ENCODE measurements at regions not wholly inside any gene's neighbourhood (a gene's known extent, or its start where the extent isn't known, plus 50 kb on each side); places are given as distances from the start of the nearest gene placed in this dataset.

- CTCF ChIA-PET, result no interaction called here
- H3K4me1 ChIP-seq (ENCODE audit: control insufficient read depth in 2 of 2, insufficient read depth in 2 of 2, low read length in 2 of 2), result peaks cover 12 to 14% of the 10 kb centered on the region in 2 donors
Measured at GRCh38 chr17:36727052-36727451, 125.7 kb downstream of the MRM1 start.

GRCh38 chr17:36727577-36727976, 126.2 kb downstream of the MRM1 start:
- POLR2A ChIA-PET, result no interaction called here

More at GRCh38 chr17:36727052-36727451, 125.7 kb downstream of the MRM1 start:
- Histone ChIP-seq H3K27me3 (replicated peaks in 1 of 4; ENCODE audit: control extremely low read depth in 1 of 4, control insufficient read depth in 3 of 4, insufficient read depth in 4 of 4, low read length in 3 of 4) (peaks cover 0 to 48% (median 13%) of the 10 kb centered on the region in 4 experiments), H3K27ac (ENCODE audit: low read length in 2 of 2) (no peak overlapping the region), H3K9ac (ENCODE audit: low read length) (no peak overlapping the region), H3K9me3 (ENCODE audit: control extremely low read depth in 1 of 3, control insufficient read depth in 2 of 3, insufficient read depth in 1 of 3, low read length in 2 of 3) (no peaks in the 10 kb centered on the region), H2AFZ (ENCODE audit: insufficient read depth, low read depth, low read length, poor library complexity, severe bottlenecking) (no peak overlapping the region), H3K79me2 (ENCODE audit: control insufficient read depth, insufficient read depth, low read length) (no peaks in the 10 kb centered on the region), H3K36me3 (replicated peaks in 1 of 2; ENCODE audit: control extremely low read depth in 1 of 2, control insufficient read depth in 1 of 2, extremely low read depth in 1 of 2, insufficient read depth in 2 of 2, low read length in 1 of 2) (no peaks in the 10 kb centered on the region), H3K4me3 (ENCODE audit: control extremely low read depth in 1 of 5, extremely low read depth in 1 of 5, insufficient read depth in 1 of 5, low read depth in 2 of 5, low read length in 4 of 5) (no peak overlapping the region), H3K4me2 (replicated peaks; ENCODE audit: low read depth, low read length, poor library complexity, severe bottlenecking) (no peak overlapping the region), H4K20me1 (ENCODE audit: control insufficient read depth, insufficient read depth, low read length, poor library complexity, severe bottlenecking) (no peaks in the 10 kb centered on the region)
- POLR2A ChIA-PET, result no interaction called here
- peaks cover 35% of the 10 kb centered on the region for H3K27me3 Mint-ChIP-seq
- H3K4me3 Mint-ChIP-seq, result no peak overlapping the region
- DNase-seq (no peak), ATAC-seq (ENCODE audit: low read depth) (no peak)
- intact Hi-C loops (cut with micrococcal nuclease), result no loop called here
- no peak for TF ChIP-seq CTCF (IDR thresholded peaks at IDR 0.05)
- no peak for TF ChIP-seq EZH2 (IDR thresholded peaks at IDR 0.05; ENCODE audit: borderline replicate concordance, insufficient read depth, low read depth, low read length, poor library complexity, severe bottlenecking)
- WGBS (ENCODE audit: insufficient coverage), result 92% methylated on average over 6 of the region's 8 CpGs
- peaks cover 29% of the 10 kb centered on the region for H3K4me1 Mint-ChIP-seq
- no peak overlapping the region for H3K27ac Mint-ChIP-seq
- no peaks in the 10 kb centered on the region for H3K9me3 Mint-ChIP-seq (ENCODE audit: insufficient read depth)

More at GRCh38 chr17:36727577-36727976, 126.2 kb downstream of the MRM1 start:
- no peak overlapping the region for H3K9ac ChIP-seq (ENCODE audit: low read length)
- peaks cover 8 to 12% of the 10 kb centered on the region in 2 donors for H3K4me1 ChIP-seq (ENCODE audit: control insufficient read depth in 2 of 2, insufficient read depth in 2 of 2, low read length in 2 of 2)
- CTCF ChIA-PET, result no interaction called here
- H3K9me3 ChIP-seq (ENCODE audit: control extremely low read depth in 1 of 3, control insufficient read depth in 2 of 3, insufficient read depth in 1 of 3, low read length in 2 of 3), result no peaks in the 10 kb centered on the region
- no peak for ATAC-seq (ENCODE audit: low read depth)
- H3K27ac Mint-ChIP-seq, result no peak overlapping the region
- no peak overlapping the region for H3K27ac ChIP-seq (ENCODE audit: low read length in 2 of 2)
- no peaks in the 10 kb centered on the region for H3K79me2 ChIP-seq (ENCODE audit: control insufficient read depth, insufficient read depth, low read length)
- TF ChIP-seq CTCF (IDR thresholded peaks at IDR 0.05) (no peak), EZH2 (IDR thresholded peaks at IDR 0.05; ENCODE audit: borderline replicate concordance, insufficient read depth, low read depth, low read length, poor library complexity, severe bottlenecking) (no peak)
- no peak overlapping the region for H3K4me3 ChIP-seq (ENCODE audit: control extremely low read depth in 1 of 5, extremely low read depth in 1 of 5, insufficient read depth in 1 of 5, low read depth in 2 of 5, low read length in 4 of 5)
- WGBS (ENCODE audit: insufficient coverage), result 86% methylated on average over 2 of the region's 4 CpGs
- H3K36me3 ChIP-seq (replicated peaks in 1 of 2; ENCODE audit: control extremely low read depth in 1 of 2, control insufficient read depth in 1 of 2, extremely low read depth in 1 of 2, insufficient read depth in 2 of 2, low read length in 1 of 2), result no peaks in the 10 kb centered on the region
- peaks cover 41% of the 10 kb centered on the region for H3K27me3 Mint-ChIP-seq
- no peak overlapping the region for H3K4me2 ChIP-seq (replicated peaks; ENCODE audit: low read depth, low read length, poor library complexity, severe bottlenecking)
- H2AFZ ChIP-seq (ENCODE audit: insufficient read depth, low read depth, low read length, poor library complexity, severe bottlenecking), result no peak overlapping the region
- no peaks in the 10 kb centered on the region for H3K9me3 Mint-ChIP-seq (ENCODE audit: insufficient read depth)
- no peaks in the 10 kb centered on the region for H4K20me1 ChIP-seq (ENCODE audit: control insufficient read depth, insufficient read depth, low read length, poor library complexity, severe bottlenecking)
- DNase-seq, result no peak
- peaks cover 0 to 48% (median 15%) of the 10 kb centered on the region in 4 experiments for H3K27me3 ChIP-seq (replicated peaks in 1 of 4; ENCODE audit: control extremely low read depth in 1 of 4, control insufficient read depth in 3 of 4, insufficient read depth in 4 of 4, low read length in 3 of 4)
- H3K4me1 Mint-ChIP-seq, result peaks cover 26% of the 10 kb centered on the region
- H3K4me3 Mint-ChIP-seq, result no peak overlapping the region
- intact Hi-C loops (cut with micrococcal nuclease), result no loop called here

Data from B cell (primary cell).